ENCODE measurements at regions not wholly inside any gene's neighbourhood (a gene's known extent, or its start where the extent isn't known, plus 50 kb on each side); places are given as distances from the start of the nearest gene placed in this dataset.

DNA sequence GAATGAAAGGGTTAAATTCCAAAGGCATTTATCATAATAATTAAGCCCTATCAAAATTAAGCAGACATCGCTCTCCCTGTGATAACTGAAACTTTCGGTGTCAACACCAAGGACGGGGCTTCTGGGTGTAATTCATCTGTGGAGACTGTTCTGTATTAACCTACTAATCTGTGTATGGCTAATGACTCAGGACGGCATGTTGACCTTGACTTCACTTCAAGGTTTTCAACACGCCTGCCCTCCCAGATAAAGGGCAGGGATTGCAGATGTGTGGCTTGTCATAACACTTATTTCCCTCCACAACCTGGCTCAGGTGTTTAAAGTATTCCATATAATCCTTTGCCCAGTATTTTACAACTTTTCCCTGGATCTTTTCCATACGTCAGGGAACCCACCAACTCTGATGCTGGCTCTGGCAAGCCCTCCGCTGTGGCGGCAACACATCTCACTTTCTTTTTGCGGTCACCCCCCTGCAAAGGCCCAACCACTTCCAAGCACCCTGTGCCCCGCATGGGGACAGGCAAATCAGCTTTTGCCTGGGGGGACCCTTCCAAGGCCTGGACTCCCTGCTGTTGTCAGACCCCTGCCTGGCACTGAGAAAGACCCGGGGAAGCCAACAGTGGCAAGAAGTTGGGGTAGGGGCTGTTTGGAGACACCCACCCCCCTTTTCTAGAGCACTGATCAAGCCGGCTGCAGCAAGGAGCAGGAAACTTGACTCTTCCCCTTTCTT lies 93.2 kb upstream of the MEF2A start:
- POLR2A ChIA-PET, result no interaction called here
- BruUV-seq (replicated peaks), result no TSS peak
- no peaks in the 10 kb centered on the region for H3K36me3 ChIP-seq (ENCODE audit: control insufficient read depth, insufficient read depth, low read length)
- H3K4me1 ChIP-seq (ENCODE audit: control insufficient read depth, insufficient read depth, low read length), result peaks cover 6% of the 10 kb centered on the region
- CTCF ChIA-PET, result no interaction called here
- no peak for ATAC-seq
- H3K4me3 ChIP-seq (ENCODE audit: low read depth in 2 of 2, low read length in 2 of 2), result no peak overlapping the region
- no peaks in the 10 kb centered on the region for H3K9me3 ChIP-seq (ENCODE audit: control insufficient read depth, insufficient read depth, low read depth, low read length)
- TF ChIP-seq POLR2AphosphoS5 (IDR thresholded peaks at IDR 0.05; ENCODE audit: low read depth, low read length) (no peak), TCF7L2 (IDR thresholded peaks at IDR 0.05; ENCODE audit: low read depth, low read length) (no peak), SIN3A (IDR thresholded peaks at IDR 0.05; ENCODE audit: borderline replicate concordance, insufficient read depth, low read depth, low read length) (no peak)
- TF ChIP-seq, protein P1, sequence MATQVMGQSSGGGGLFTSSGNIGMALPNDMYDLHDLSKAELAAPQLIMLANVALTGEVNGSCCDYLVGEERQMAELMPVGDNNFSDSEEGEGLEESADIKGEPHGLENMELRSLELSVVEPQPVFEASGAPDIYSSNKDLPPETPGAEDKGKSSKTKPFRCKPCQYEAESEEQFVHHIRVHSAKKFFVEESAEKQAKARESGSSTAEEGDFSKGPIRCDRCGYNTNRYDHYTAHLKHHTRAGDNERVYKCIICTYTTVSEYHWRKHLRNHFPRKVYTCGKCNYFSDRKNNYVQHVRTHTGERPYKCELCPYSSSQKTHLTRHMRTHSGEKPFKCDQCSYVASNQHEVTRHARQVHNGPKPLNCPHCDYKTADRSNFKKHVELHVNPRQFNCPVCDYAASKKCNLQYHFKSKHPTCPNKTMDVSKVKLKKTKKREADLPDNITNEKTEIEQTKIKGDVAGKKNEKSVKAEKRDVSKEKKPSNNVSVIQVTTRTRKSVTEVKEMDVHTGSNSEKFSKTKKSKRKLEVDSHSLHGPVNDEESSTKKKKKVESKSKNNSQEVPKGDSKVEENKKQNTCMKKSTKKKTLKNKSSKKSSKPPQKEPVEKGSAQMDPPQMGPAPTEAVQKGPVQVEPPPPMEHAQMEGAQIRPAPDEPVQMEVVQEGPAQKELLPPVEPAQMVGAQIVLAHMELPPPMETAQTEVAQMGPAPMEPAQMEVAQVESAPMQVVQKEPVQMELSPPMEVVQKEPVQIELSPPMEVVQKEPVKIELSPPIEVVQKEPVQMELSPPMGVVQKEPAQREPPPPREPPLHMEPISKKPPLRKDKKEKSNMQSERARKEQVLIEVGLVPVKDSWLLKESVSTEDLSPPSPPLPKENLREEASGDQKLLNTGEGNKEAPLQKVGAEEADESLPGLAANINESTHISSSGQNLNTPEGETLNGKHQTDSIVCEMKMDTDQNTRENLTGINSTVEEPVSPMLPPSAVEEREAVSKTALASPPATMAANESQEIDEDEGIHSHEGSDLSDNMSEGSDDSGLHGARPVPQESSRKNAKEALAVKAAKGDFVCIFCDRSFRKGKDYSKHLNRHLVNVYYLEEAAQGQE (IDR thresholded peaks at IDR 0.05; ENCODE audit: insufficient read depth in 1 of 2, low read depth in 2 of 2, low read length in 1 of 2), result no peak
- TF ChIP-seq, protein P2, sequence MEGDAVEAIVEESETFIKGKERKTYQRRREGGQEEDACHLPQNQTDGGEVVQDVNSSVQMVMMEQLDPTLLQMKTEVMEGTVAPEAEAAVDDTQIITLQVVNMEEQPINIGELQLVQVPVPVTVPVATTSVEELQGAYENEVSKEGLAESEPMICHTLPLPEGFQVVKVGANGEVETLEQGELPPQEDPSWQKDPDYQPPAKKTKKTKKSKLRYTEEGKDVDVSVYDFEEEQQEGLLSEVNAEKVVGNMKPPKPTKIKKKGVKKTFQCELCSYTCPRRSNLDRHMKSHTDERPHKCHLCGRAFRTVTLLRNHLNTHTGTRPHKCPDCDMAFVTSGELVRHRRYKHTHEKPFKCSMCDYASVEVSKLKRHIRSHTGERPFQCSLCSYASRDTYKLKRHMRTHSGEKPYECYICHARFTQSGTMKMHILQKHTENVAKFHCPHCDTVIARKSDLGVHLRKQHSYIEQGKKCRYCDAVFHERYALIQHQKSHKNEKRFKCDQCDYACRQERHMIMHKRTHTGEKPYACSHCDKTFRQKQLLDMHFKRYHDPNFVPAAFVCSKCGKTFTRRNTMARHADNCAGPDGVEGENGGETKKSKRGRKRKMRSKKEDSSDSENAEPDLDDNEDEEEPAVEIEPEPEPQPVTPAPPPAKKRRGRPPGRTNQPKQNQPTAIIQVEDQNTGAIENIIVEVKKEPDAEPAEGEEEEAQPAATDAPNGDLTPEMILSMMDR (IDR thresholded peaks at IDR 0.05), result no peak
- no peak overlapping the region for H3K27ac ChIP-seq (ENCODE audit: low read length)
- DNase-seq (ENCODE audit: low read depth, low spot score), result no peak
- no peaks in the 10 kb centered on the region for H3K27me3 ChIP-seq (ENCODE audit: control insufficient read depth, insufficient read depth, low read length)
- in situ Hi-C loops (cut with HindIII; ENCODE audit: low pct_unique_long_range_greater_than_20kb, low sequenced_read_pairs), result no loop called here
- intact Hi-C loops (cut with micrococcal nuclease; ENCODE audit: unreplicated experiment), result no loop called here

DNA sequence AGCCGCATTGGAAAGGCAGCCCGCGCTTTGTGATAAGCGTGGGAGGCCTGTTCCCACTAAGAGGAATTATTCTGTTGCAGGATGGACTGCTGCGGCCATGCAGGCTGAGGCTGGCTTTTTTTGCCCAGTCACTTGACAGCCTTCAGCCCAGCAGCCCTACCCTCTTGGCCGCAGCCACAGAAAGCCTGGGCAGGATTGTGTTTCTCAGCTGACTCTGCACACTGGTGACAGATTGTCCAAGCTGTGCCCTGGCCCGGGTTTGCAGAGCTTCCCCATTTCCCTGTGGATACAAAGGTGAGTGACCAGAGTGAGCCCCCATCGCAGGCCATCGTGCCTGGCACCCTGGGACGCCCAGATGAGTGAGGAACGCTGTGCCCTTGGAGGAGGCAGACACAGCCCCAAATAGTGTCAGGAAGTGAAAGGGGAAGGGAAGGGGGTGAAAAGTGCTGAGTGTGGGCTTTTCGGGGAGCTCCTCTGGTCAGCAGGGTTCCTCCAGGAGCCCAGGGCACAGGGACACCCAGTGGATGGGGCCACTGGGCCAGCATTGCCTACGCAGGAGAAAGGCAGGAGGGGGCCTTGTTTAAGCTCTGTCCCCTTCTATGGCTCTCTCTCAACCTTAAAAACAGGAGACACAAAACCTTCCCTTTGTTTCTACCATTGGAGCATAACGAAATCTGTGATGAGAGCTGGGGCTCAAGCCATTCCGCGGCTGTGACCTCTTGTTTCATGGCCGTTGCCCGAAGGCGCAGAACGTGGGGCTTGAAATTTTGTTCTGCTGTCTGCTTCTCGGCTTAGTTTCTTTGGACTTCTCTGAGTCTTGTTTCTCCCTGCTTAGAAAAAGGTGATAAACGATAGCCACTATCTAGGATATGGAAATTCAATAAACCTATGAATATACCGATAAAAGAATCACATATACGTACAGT lies 91.5 kb upstream of the MEF2A start:
- no peaks in the 10 kb centered on the region for H3K36me3 ChIP-seq (ENCODE audit: control insufficient read depth, insufficient read depth, low read length)
- in situ Hi-C loops (cut with HindIII; ENCODE audit: low pct_unique_long_range_greater_than_20kb, low sequenced_read_pairs) (no loop called here), intact Hi-C loops (cut with micrococcal nuclease; ENCODE audit: unreplicated experiment) (no loop called here)
- ChIA-PET CTCF (interaction anchor here (0.6 kb wide), 1 partner anchor 131 kb away, joined by 3 read pairs; no protein-coding TSS in a partner anchor), POLR2A (no interaction called here)
- ATAC-seq, result no peak
- BruUV-seq (replicated peaks), result no TSS peak
- no peak for DNase-seq (ENCODE audit: low read depth, low spot score)
- H3K4me3 ChIP-seq (ENCODE audit: low read depth in 2 of 2, low read length in 2 of 2), result no peak overlapping the region
- H3K4me1 ChIP-seq (ENCODE audit: control insufficient read depth, insufficient read depth, low read length), result peaks cover 6% of the 10 kb centered on the region
- H3K9me3 ChIP-seq (ENCODE audit: control insufficient read depth, insufficient read depth, low read depth, low read length), result no peaks in the 10 kb centered on the region
- no peaks in the 10 kb centered on the region for H3K27me3 ChIP-seq (ENCODE audit: control insufficient read depth, insufficient read depth, low read length)
- TF ChIP-seq, protein P1 (IDR thresholded peaks at IDR 0.05; ENCODE audit: insufficient read depth in 1 of 2, low read depth in 2 of 2, low read length in 1 of 2), result no peak
- TF ChIP-seq SIN3A (IDR thresholded peaks at IDR 0.05; ENCODE audit: borderline replicate concordance, insufficient read depth, low read depth, low read length) (no peak), POLR2AphosphoS5 (IDR thresholded peaks at IDR 0.05; ENCODE audit: low read depth, low read length) (no peak), TCF7L2 (IDR thresholded peaks at IDR 0.05; ENCODE audit: low read depth, low read length) (no peak)
- TF ChIP-seq, protein P2 (IDR thresholded peaks at IDR 0.05), result no peak
- no peak overlapping the region for H3K27ac ChIP-seq (ENCODE audit: low read length)
